Hepatocyte (in vitro differentiated cells): ENCODE measurements at regions not wholly inside any gene's neighbourhood (a gene's known extent, or its start where the extent isn't known, plus 50 kb on each side); places are given as distances from the start of the nearest gene placed in this dataset.

Experiments used
- CTCF ChIP-seq: fragments of 200-600 bp; sonication (generic); IDR thresholded peaks from 2 replicates; pipeline ENCODE4 v1.5.1; 2016; ENCODE audit warnings: antibody characterized with exemption, mild to moderate bottlenecking; ENCODE audit not compliant: poor library complexity
- EZH2 ChIP-seq: fragments of 200-600 bp; sonication (generic); IDR thresholded peaks from 2 replicates; pipeline ENCODE4 v1.6.1; 2016; ENCODE audit warnings: antibody characterized with exemption, mild to moderate bottlenecking, borderline replicate concordance
- EZH2phosphoT487 ChIP-seq: fragments of 200-600 bp; sonication (generic); IDR thresholded peaks from one replicate; pipeline ENCODE4 v1.6.1; 2018; ENCODE audit warnings: antibody characterized with exemption, mild to moderate bottlenecking, low read depth, moderate library complexity; ENCODE audit not compliant: unreplicated experiment, severe bottlenecking

- no peak for TF ChIP-seq CTCF
- no peak for TF ChIP-seq EZH2
- no peak for TF ChIP-seq EZH2phosphoT487
Measured at GRCh38 chr2:175745911-175746310, 256.2 kb downstream of the LNPK start.
